NCI-H526 treated with DMSO at 0.1 percent for 48 hours (cell line): ENCODE measurements at regions not wholly inside any gene's neighbourhood (a gene's known extent, or its start where the extent isn't known, plus 50 kb on each side); places are given as distances from the start of the nearest gene placed in this dataset.
"Not testable (repeated sequence)": the region's sequence is repeated elsewhere in the genome, so short reads cannot be mapped to it uniquely, and the experiment has no call there.

Source experiments
- DNase-seq: peaks from one replicate; lab custom pipeline; 2025; lab: John Stamatoyannopoulos, UW

DNA sequence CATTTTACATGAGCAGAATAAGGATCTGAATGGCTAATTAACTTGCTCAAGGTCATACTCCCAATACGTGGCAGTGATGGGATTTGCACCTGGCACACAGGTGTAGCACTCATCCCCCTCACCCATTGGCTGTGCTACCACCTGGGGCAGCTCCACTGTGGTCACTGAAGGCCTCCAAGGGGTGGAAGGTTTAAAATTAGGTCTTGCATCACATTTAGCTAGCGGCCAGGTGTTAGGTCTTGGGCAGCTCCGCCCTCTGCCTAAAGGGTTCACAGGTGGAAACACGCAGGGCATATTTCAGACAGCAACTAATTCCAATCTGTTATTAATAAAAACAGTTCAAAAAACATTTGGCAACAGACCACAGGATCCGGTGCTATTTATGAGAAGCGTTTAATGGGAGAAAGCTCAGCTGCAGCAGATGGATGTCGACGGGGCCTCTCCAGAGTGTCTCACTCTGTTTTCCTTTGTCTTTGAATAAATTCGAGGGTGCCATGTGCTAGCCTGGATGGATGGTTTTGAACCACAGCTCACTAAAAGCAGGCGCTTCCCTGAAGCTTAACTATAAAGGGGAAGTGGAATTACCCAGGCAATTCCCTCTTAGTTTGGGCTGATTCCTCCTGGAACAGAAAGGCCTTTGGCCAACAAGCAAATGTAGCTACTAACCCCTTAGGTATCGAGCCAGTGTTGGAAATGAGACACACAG lies 1017.6 kb downstream of the TYW1 start:
- DNase-seq: no peak

DNA sequence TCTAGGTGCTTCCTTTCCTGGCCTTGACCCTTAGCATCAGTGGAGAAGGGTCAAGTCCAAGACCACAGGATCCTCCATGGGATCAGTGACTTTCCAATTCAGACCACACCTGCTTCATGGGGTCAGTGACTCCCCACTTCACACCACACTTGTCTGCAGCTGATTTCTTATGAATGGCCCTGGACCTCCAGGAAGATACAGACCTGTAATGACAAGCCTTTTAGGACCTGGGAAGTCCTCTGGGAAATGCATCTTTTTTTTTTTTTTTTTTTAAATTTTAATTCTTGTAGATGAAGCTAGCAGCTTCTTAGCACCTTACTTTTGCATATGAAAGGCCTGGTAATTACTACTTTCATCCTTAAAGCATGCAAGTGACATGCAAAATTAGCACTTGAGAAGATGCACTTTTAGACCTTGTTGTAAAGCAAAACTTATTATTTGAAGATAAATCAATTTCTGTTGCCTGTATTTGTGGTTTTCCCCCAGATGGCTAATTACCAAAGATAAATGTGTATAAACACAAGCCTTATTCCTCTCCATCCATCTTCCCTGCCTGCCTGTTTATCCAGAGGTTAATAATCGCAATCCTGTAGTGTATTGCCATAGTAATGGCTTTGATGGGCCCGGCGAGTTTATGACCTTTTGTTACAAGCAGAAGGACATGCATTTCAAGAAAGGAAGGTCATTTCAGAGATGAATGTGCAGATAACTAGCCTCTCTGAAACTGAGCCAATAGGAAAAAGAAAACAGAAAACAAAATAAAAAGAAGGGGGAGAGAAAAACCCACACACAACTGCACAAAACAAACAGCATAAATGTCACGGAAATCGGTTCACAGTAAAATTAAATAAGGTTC lies 1018.7 kb downstream of the TYW1 start:
- DNase-seq: no peak

DNA sequence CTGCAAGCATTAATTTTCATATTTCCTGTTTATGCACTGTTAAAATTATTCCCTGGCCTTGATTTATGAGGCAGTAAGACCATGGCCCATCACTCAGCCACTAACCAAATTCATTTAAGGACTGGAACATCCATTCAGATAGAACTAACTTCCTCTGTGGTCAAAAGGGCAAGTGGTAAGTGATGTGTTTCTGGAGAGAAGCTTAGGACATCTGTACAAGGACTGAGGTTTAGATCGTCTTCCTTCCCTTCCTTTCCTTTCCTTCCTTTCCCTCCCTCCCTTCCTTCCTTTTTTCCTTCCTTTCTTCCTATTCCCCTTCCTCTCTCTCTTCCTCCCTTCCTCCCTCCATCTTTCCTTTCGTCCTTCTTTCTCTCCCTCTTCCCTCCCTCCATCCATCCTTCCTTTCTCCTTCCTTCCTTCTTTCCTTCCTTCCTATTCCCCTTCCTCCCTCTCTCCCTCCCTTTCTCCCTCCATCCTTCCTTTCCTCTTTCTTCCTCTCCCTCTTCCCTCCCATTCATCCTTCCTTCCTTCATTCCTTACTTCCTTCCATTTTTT lies 1019.4 kb downstream of the TYW1 start:
- DNase-seq: no peak

DNA sequence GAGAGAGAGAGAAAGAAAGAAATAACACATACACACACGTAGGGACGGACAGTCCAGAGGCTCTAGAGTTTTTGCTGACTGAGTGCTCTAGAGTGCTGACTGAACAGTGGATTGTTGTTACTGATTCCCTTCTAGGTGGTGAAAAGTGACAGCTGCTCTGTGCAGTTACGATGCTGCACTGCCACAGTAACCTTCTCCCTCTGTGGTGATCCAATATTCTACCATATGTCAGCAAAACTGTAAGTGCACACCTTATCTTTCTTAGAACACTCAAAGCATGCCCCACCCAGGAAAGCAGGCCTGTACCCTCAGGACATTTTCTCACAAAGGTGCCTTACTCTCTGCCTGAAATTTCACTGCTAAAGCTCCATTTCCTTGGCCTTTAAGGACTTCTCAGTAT lies 1023.5 kb downstream of the TYW1 start:
- no peak for DNase-seq

DNA sequence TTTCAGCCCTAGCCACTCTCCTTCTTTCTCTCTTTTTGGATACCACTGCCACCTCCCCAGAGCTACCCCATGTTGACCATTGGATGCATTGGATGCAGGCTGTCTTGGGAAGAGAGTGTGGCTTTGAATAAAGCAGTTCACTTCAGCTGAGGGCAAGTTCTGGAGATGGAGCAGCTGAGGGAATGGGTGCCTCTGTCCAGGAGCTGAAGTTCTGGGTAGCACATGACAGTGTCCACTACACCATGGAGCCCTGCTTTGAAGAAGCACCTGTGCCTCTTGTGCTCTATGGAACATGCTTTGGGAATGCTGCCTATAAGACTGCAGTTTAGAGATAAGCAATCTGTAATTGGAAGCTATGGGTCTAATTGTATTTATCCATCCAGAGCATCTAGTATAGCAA lies 1028.7 kb downstream of the TYW1 start:
- no peak for DNase-seq

DNA sequence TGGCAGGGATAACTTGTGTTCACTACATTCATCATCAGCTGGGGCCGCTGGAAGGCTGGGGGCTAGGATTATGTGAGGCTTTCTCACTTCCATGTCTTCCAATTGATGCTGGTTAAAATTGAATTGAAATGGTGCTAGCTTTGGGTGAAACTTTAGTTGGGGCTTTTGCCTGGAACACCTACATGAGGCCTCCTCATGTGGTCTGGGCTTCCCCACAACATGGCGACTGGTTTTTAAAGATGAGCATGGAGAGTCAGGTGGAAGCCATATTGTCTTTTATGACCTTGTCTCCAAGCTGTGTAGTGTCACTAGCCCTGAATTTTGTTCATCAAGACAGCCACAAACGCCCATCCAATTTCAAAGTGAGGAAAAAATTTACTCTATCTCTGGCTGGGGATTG lies 1033.9 kb downstream of the TYW1 start:
- DNase-seq: no peak

DNA sequence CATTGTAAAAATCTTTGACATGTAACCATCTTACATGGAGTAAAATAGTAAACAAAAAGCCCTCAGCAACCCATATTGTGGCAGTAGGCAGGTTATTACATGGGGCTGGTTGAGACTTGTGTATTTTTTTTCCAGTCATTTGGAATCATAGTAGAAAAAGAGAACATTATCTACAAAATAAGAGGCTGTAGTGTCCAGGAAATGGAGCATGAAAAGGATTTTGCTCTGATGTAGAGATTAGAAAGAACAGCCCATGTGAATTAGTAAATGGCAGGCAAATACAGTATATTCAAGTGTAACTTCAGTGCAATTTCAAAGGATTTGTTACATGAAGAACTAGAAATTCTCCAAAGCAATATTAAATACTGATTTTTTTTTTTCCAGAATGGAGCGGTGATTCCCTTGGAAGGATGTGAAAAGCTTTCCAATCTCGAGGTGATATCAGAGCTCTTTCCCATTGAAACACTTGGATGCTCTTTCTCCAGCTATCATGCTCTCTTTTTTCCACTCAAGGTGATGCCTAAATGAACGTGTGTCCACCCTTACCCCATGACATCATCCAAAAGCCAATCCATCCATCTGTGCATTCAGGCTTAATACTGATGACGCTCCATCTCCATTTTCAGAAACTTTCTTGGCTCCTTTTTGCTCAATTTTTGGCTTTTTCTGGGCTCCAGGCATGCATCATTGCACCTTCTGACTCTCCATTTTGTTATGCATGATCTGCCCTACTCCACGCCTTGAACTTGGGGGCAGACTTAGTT lies 1034.7 kb downstream of the TYW1 start:
- no peak for DNase-seq

DNA sequence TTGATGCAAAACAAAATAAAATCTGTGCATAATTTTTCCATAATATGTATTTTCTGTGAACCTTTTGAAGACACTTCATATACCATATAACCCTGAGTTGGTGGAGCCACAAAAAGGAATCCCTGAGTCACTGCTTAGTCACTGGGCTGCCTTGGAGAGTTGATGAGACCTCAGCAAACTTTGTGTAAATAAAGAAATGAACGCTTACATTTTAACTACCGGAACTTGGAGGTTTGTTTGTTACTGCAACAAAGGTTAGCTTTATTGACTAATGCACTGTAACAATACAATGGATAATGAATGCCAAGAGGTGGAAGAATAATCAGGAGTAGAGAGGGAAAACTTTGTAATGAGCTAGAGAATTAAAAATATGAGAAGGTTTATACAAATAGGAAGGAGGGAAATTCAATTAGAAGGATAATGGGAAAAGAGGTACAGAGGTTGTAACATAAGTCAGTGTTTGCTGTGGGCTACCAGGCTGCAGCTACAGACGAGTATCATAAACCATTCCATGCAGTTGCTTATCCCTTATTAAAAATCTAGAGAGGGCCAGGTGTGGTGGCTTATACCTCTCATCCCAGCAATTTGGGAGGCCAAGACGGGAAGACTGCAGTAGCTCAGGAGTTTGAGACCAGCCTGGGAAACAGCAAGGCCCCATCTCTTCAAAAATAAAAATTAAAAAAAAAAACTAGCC lies 1042.1 kb downstream of the TYW1 start:
- no peak for DNase-seq

DNA sequence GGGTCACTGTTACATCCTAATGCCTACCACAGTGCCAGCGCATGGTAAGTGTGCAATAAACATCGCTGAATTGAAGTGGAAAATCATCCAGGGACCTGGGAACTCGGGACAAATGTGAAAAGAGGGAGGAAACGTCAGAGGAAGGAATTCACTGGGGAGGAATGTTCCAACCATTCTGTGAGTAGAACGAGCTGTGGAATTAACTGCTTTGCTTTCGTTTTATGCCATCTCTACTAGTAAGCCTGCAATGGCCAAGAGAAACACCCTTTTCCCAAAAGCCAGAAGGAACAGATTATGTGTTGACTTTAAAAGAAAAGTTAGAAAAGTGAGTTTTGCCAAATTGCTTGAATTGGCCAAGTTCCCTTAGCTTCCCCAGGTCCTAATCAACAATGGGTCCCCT lies 1044.9 kb downstream of the TYW1 start:
- DNase-seq: no peak

DNA sequence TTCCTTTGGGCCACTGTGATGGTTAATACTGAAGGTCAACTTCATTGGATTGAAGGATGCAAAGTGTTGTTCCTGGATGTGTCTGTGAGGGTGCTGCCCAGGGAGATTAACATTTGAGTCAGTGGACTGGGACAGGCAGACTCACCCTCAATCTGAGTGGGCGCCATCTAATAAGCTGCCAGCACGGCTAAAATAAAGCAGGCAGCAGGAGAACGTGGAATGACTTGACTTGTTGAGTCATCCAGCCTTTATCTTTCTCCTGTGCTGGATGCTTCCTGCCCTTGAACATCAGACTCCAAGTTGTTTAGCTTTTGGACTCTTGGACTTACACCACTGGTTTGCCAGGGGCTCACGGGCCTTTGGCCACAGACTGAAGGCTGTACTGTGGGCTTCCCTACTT lies 1046.9 kb downstream of the TYW1 start:
- DNase-seq: no peak

DNA sequence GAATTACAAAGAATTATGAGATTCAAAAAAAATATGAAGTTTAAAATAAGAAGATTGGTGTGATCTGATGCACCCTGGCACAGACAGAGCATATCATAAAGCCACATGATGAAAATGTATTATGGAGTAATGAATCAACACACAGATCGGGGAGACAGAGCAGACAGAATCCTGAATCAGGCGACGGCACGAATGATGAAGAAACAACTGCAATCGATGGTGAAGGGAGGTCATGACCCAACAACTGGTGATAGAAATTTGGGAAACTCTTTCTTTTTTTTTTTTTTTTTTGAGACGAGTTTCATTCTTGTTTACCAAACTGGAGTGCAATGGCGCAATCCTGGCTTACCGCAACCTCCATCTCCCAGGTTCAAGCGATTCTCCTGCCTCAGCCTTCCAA lies 1054.0 kb downstream of the TYW1 start:
- DNase-seq: no peak

DNA sequence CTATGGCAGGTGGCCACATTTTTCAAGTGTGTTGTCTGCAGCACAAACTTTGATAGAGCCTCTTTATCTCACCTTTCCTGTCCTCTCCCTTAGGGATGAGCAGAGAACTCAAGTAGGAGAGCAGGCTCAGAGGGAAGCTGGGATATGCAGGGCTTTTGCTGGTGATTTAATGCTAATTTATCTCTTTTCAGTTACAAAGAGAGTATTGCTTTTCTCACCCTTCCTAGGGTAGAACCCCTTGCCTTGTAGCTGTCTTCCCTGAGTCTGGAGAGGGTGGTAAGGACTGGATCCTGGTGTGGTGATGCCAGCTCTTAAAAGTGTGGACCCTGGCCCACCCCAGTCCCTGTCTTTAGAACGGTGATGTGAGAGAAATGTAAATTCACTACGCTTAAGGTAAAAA lies 1061.4 kb downstream of the TYW1 start:
- no peak for DNase-seq

DNA sequence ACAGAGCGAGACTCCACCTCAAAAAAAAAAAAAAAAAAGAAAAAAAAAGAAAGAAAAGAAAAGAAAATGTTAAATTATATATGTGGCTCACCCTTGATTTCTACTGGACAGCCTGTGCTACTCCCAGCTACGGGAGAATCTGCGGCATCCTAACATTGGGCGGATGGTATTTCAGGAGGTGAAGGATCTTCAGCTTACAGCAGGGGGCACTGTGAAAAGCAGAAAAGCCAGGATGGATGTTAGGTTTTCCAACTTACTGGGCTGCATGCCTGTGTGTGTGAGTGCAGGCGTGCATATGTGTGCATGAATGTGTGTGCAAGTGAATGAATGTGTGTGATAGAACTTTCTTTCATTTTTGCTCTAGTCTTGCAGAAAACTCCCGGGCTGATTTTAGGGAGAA lies 1066.5 kb downstream of the TYW1 start:
- no peak for DNase-seq

DNA sequence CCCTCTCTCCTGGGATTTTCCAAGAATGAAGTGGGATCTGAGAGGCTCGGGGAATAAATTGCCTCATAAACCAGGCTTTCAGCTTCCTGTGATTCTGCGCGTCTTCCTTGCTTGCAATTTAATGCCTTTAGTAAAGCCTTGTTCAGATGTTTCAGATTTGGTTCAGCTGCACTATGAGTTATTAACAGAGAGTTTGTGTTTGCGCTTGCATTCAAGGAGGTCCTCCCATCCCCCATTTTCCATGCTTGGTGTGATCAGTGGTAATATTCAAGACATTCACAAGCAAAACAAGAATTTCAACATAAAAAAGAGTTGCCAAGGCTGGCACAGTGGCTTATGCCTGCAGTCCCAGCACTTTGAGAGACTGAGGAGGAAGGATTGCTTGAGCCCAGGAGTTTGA lies 1068.9 kb downstream of the TYW1 start:
- no peak for DNase-seq

DNA sequence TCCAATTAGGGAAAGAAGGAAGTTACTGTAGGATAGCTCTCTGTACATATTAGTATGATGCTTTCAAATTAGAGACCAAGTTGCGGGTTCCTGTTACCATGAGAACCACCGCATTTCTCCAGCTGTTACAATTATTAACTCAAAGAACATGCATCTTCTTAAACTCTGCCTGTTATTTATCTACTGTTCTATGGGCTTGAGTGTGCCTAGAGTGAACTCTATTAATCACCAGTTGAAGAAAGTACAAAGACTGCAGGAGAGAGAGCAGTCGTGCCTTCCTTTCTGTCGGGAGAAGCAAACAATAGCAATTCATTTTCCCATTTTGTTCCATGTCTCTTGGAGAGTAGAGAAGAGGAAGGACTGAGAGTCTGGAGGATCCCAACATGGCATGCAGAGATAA lies 1071.2 kb downstream of the TYW1 start:
- no peak for DNase-seq

DNA sequence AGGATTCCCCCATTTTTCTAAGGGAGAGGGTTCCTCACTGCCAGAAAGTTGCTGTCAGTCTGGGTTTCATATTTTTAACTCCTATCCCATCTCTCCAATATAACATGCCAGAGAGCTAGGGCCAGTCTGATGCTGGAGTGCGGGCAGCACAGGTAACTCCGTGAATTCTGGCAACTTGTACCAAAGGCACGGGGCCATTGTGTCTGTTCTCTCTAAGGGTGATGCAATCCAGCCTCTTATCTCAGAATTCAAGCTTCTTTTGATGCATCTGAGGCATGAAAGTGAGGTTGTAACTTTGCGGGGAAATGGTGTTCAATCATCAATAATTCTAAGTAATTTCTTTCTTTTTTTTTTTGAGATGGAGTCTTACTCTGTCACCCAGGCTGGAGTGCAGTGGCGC lies 1074.4 kb downstream of the TYW1 start:
- no peak for DNase-seq

DNA sequence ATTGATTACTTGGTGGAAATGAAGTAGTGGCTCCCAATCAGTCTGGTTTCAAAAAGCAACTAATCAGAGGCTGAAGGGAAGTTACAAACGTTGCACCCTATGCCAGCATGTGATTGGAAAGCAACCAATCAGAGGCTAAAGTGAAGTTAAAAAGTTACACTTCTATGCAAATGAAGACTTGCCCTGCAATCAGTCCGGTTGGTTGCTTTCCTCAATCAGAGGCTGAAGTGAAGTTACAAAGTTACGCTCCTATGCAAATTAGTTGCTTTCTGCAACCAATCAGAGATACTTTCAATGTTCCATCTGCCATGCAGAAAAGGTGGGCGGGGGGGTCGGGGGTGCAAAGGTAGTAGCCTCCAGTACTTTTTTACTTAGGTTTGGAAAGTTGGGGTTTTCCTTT lies 1077.1 kb downstream of the TYW1 start:
- no peak for DNase-seq

DNA sequence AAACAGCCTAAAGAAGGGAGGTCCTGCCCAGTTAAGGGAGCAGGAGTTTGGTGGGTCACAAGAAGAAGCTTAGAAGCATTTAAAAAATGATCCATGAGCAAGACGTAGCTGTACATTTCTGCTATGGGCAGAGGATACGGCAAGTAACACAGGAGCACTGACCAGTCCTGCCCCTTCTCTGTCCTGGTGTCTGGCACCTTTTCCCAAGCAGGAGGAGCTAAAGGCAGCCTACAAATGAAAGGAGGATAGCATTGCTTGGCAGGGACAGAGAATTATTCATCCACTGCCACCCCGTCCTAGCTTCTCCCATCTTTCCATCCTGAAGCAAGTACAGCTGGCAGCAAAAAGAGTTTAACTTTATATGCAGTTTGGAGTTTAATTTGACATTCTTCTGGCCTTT lies 1077.6 kb downstream of the TYW1 start:
- no peak for DNase-seq

DNA sequence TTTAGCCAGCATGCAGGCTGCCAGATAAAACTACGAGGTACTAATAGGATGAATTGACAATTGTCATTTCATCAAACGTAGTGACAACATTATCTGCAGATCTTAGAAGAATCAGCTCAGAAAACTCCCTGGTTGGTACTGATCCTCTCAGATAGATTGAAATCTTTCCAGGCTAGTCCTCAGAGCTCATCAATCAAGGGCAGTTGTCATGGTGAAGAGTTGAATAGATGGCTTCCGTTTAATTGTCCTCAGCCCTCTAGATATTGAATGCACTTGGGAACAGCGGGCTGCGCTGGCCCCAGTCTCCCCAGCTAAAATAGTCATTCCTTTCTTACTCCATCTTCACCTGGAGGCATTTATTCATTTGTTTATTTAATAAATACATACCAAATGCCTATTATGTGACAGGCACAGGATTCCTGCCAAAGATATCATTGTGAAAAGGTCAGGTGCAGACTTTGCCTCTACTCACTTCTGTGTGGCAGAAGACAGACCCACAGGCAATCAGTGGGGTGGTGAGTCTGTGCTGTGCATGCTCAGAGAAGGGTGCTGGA lies 1081.6 kb downstream of the TYW1 start:
- DNase-seq: no peak

DNA sequence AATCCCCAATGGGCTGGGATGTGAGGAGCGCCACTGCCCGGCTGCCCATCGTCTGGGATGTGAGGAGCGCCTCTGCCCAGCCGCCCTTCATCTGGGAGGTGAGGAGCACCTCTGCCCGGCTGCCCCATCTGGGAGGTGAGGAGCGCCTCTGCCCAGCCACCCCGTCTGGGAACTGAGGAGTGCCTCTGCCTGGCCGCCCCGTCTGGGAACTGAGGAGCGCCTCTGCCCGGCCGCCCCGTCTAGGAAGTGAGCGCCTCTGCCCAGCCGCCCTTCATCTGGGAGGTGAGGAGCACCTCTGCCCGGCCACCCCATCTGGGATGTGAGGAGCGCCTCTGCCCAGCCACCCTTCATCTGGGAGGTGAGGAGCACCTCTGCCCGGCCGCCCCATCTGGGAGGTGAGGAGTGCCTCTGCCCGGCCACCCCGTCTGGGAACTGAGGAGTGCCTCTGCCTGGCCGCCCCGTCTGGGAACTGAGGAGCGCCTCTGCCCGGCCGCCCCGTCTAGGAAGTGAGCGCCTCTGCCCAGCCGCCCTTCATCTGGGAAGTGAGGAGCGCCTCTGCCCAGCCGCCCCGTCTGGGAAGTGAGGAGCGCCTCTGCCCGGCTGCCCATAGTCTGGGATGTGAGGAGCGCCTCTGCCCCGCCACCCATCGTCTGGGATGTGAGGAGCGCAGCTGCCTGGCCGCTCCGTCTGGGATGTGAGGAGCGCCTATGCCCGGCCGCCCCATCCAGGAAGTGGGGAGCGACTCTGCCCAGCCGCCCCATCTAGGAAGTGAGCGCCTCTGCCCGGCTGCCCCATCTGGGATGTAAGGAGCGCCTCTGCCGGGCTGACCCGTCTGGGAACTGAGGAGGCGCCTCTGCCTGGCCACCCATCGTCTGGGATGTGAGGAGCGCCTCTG lies 1085.7 kb downstream of the TYW1 start:
- DNase-seq: not testable (repeated sequence)
